ENCODE measurements at regions not wholly inside any gene's neighbourhood (a gene's known extent, or its start where the extent isn't known, plus 50 kb on each side); places are given as distances from the start of the nearest gene placed in this dataset.

DNA sequence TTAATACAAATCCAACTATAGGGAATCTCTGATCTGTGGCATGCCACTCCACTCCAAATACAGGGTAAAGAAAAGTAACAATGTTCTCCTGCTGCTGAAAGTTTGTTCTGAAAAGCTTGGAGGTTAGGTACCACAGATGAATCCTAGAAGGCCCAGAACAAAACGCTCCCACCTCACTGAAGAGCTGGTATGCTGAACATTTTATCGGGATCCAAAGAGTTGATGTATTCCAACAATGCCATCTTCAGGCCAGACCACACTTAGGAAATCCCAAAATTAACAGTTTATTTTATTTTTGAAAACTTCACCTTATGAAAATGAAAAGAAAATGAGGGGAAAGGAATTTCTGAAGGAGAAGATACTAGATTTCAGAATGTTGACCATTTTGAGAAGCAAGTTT lies 145.1 kb upstream of the CDH19 start:
- no peak for DNase-seq
- Histone ChIP-seq H3K27ac (ENCODE audit: insufficient read length, low read depth, low read length) (no peak overlapping the region), H3K79me2 (ENCODE audit: insufficient read depth, low read length) (no peaks in the 10 kb centered on the region), H2BK12ac (ENCODE audit: insufficient read length, low read depth, low read length) (no peak overlapping the region), H3K9me3 (ENCODE audit: control insufficient read depth, low read depth, low read length) (no peaks in the 10 kb centered on the region), H4K8ac (replicated peaks; ENCODE audit: insufficient read length, low read depth, low read length) (no peak overlapping the region), H2AFZ (ENCODE audit: low read length) (no peak overlapping the region), H2AK5ac (ENCODE audit: insufficient read length, low read length) (no peak overlapping the region), H4K20me1 (ENCODE audit: control insufficient read depth, insufficient read depth, insufficient read length) (no peaks in the 10 kb centered on the region), H2BK15ac (ENCODE audit: low read depth, low read length) (no peak overlapping the region), H3K4ac (ENCODE audit: low read depth, low read length) (no peak overlapping the region), H3K79me1 (ENCODE audit: insufficient read depth, low read depth, low read length, poor library complexity, severe bottlenecking) (no peaks in the 10 kb centered on the region), H3K9ac (ENCODE audit: extremely low read depth, insufficient read length, low read length) (no peak overlapping the region), H3K23me2 (ENCODE audit: insufficient read length, low read depth, low read length, poor library complexity, severe bottlenecking) (no peaks in the 10 kb centered on the region), H2BK5ac (ENCODE audit: insufficient read length, low read length) (no peak overlapping the region), H3K18ac (ENCODE audit: insufficient read length, low read depth, low read length) (no peak overlapping the region), H2BK20ac (ENCODE audit: low read depth, low read length, poor library complexity, severe bottlenecking) (no peak overlapping the region), H3K4me2 (ENCODE audit: insufficient read depth, insufficient read length, low read length) (no peak overlapping the region), H4K5ac (ENCODE audit: insufficient read length, low read depth, low read length) (no peak overlapping the region), H3K56ac (ENCODE audit: insufficient read length, low read depth, low read length) (no peak overlapping the region), H3K23ac (ENCODE audit: insufficient read length, low read depth, low read length) (no peak overlapping the region), H3K4me1 (ENCODE audit: insufficient read depth, low read length) (no peaks in the 10 kb centered on the region), H3K27me3 (ENCODE audit: insufficient read depth, low read length) (no peaks in the 10 kb centered on the region), H3K14ac (ENCODE audit: insufficient read depth, low read length) (no peak overlapping the region), H4K91ac (ENCODE audit: insufficient read length, low read depth, low read length) (no peak overlapping the region), H2BK120ac (ENCODE audit: low read depth, low read length, poor library complexity, severe bottlenecking) (no peak overlapping the region), H3T11ph (ENCODE audit: low read length) (no peak overlapping the region)
- WGBS (ENCODE audit: extremely low coverage, insufficient read length, low lambda C conversion rate): no CpG with 5 or more reads among the region's 2 CpGs
- no peaks in the 10 kb centered on the region for H3K9me3 Mint-ChIP-seq
- H3K4me3 Mint-ChIP-seq: no peak overlapping the region
- no peak overlapping the region for H3K27ac Mint-ChIP-seq
- no peaks in the 10 kb centered on the region for H3K27me3 Mint-ChIP-seq (ENCODE audit: low read depth)
- TF ChIP-seq, protein P1, sequence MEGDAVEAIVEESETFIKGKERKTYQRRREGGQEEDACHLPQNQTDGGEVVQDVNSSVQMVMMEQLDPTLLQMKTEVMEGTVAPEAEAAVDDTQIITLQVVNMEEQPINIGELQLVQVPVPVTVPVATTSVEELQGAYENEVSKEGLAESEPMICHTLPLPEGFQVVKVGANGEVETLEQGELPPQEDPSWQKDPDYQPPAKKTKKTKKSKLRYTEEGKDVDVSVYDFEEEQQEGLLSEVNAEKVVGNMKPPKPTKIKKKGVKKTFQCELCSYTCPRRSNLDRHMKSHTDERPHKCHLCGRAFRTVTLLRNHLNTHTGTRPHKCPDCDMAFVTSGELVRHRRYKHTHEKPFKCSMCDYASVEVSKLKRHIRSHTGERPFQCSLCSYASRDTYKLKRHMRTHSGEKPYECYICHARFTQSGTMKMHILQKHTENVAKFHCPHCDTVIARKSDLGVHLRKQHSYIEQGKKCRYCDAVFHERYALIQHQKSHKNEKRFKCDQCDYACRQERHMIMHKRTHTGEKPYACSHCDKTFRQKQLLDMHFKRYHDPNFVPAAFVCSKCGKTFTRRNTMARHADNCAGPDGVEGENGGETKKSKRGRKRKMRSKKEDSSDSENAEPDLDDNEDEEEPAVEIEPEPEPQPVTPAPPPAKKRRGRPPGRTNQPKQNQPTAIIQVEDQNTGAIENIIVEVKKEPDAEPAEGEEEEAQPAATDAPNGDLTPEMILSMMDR (conservative IDR thresholded peaks at IDR 0.05): peak; percentile 48; the same call in 2 of the 3 replicates
- no peaks in the 10 kb centered on the region for H3K36me3 Mint-ChIP-seq (ENCODE audit: insufficient read depth in 1 of 3, low read depth in 3 of 3)
- no peaks in the 10 kb centered on the region for H3K4me1 Mint-ChIP-seq
